ENCODE measurements at regions not wholly inside any gene's neighbourhood (a gene's known extent, or its start where the extent isn't known, plus 50 kb on each side); places are given as distances from the start of the nearest gene placed in this dataset.

- H3K4me3 ChIP-seq (ENCODE audit: low read depth, low read length), result no peak overlapping the region
- no peak for TF ChIP-seq CTCF (IDR thresholded peaks at IDR 0.05; ENCODE audit: low read depth, low read length)
- in situ Hi-C loops (cut with HindIII; ENCODE audit: low sequenced_read_pairs), result no loop called here
- DNase-seq (ENCODE audit: low read depth, low spot score), result no peak
Observed at GRCh38 chr5:92435781-92436180, 1052.7 kb upstream of the ARRDC3 start.

GRCh38 chr5:92429646-92430045, 1046.5 kb upstream of the ARRDC3 start:
- H3K4me3 ChIP-seq (ENCODE audit: low read depth, low read length), result no peak overlapping the region
- no peak for TF ChIP-seq CTCF (IDR thresholded peaks at IDR 0.05; ENCODE audit: low read depth, low read length)
- in situ Hi-C loops (cut with HindIII; ENCODE audit: low sequenced_read_pairs), result no loop called here
- DNase-seq (ENCODE audit: low read depth, low spot score), result no peak

DNA sequence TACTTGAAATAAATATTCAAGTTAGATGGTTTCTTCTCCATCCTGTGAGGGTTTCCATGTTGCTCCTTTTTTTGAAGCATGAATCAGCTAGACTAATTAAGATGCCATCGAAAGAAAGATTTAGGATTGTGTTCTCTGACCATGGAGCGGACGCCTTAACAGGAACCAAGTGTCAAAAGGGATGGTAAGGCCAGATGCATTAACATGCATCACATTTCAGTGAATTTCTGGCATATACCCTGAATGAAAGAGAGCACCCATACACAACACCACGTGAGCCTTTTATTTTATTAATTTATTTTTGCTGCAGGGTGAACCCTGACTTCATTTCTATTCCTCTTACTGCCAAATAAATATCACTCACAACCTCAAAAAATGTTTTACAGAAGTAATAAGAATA, 1045.3 kb upstream of the ARRDC3 start:
- TF ChIP-seq CTCF (IDR thresholded peaks at IDR 0.05; ENCODE audit: low read depth, low read length), result no peak
- in situ Hi-C loops (cut with HindIII; ENCODE audit: low sequenced_read_pairs), result no loop called here
- no peak overlapping the region for H3K4me3 ChIP-seq (ENCODE audit: low read depth, low read length)
- DNase-seq (ENCODE audit: low read depth, low spot score), result no peak

GRCh38 chr5:92424785-92425426, 1041.8 kb upstream of the ARRDC3 start:
- no peak for DNase-seq (ENCODE audit: low read depth, low spot score)
- no peak overlapping the region for H3K4me3 ChIP-seq (ENCODE audit: low read depth, low read length)
- in situ Hi-C loops (cut with HindIII; ENCODE audit: low sequenced_read_pairs), result no loop called here
- TF ChIP-seq CTCF (IDR thresholded peaks at IDR 0.05; ENCODE audit: low read depth, low read length), result no peak

DNA sequence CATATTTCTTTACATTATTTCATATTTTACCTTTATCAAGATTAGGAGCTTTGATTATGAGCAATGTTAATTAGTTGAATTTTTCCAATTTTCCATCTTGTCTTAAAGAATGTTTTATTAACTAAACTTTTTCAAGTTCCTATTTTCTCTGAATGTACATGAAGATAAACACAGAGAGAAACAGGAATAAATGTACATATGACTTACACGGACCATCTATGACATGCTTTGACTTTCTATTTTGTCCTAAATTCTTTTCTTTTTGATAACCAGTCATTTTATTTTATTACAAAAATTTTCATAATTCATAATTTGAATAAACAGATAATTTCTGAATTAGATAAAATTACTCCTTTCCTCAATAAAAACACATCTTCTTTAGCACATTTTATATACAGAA, 1038.8 kb upstream of the ARRDC3 start:
- peak; percentile 36 for DNase-seq (ENCODE audit: low read depth, low spot score)

DNA sequence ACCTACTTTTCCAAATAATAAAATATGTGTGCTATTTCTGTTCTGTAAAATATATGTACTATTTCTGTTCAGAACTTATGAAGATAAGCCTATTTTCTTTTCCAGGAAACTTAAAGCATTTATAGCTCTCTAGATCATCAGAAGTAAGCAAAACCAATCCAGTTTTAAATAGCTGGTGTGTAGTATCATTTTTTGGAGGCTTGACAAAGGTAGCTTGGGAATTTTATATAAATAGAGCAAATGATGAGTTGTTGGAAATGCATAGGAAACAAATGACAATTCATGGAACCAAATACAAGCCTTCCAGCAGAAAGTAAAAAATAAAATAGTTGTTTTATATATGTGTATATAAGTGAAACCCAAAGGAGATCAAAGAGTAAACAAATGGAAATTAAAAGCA, 1038.1 kb upstream of the ARRDC3 start:
- TF ChIP-seq CTCF (IDR thresholded peaks at IDR 0.05; ENCODE audit: low read depth, low read length), result no peak
- no peak for DNase-seq (ENCODE audit: low read depth, low spot score)
- in situ Hi-C loops (cut with HindIII; ENCODE audit: low sequenced_read_pairs), result no loop called here
- H3K4me3 ChIP-seq (ENCODE audit: low read depth, low read length), result no peak overlapping the region

More for the DNA sequence above, 1038.8 kb upstream of the ARRDC3 start:
- no peak for TF ChIP-seq CTCF (IDR thresholded peaks at IDR 0.05; ENCODE audit: low read depth, low read length)
- H3K4me3 ChIP-seq (ENCODE audit: low read depth, low read length), result no peak overlapping the region
- in situ Hi-C loops (cut with HindIII; ENCODE audit: low sequenced_read_pairs), result no loop called here
